ENCODE measurements at regions not wholly inside any gene's neighbourhood (a gene's known extent, or its start where the extent isn't known, plus 50 kb on each side); places are given as distances from the start of the nearest gene placed in this dataset.
"Not testable (repeated sequence)": the region's sequence is repeated elsewhere in the genome, so short reads cannot be mapped to it uniquely, and the experiment has no call there.

DNA sequence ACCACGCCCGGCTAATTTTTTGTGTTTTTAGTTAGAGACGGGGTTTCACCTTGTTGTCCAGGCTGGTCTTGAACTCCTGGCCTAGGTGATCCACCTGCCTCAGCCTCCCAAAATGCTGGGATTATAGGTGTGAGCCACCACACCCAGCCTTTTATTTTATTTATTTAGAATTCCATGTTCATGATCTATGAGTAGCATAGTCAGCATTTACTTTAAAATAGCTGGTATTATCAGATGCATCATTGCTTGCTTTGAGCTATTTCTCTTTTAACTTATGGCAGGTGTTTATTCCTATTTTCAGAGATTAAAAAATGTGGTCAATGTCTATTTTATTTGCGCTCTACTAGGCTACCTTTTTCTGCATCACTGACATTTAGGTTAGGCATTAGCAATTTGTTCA, 152.0 kb downstream of the UTRN start:
- DNase-seq = no peak

DNA sequence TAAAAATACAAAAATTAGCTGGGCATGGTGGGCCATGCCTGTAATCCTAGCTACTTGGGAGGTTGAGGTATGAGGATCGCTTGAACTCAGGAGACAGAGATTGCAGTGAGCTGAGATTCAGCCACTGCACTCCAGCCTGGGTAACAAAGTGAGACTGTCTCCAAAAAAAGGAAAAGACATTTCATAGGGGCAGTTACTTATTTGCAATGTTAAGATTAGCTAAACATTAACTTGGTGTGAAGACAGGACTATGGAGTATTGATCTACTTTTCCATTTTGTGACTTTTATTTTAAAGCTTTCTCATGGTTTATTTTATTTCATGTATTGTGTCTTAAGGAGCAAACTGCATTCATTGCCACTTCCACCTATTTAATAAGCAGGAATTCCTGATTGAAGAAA, 153.0 kb downstream of the UTRN start:
- DNase-seq = no peak

DNA sequence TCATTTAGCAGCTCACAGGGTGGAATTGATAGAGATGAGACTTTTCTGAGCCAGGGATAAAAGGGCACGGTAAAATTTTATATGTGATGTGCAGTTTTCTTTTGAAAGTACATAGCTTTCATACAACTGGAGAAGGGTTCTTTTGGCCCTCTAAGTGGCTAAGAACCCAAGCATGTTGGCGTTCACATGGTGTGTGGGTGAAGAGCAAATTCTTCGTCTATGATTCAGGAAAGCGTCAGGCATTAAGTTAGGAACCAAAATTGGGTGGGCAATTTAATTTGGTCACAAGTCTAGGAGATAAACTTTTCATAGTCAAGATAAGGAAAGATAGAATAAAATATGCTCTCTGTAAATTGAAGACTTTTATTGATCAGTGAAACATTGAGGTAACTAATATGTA, 153.9 kb downstream of the UTRN start:
- DNase-seq = no peak

DNA sequence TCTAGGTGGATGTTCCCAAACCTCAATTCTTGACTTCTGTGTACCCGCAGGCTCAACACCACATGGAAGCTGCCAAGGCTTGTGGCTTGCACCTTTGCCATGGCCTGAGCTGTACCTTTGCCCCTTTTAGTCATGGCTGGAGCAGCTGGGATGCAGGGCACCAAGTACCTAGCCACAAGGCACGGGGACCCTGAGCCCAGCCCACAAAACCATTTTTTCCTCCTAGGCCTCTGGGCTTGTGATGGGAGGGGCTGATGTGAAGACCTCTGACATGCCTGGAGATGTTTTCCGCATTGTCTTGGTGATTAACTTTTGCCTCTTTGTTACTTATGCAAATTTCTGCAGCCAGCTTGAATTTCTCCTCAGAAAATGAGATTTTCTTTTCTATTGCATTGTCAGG, 156.7 kb downstream of the UTRN start:
- not testable (repeated sequence) for DNase-seq

DNA sequence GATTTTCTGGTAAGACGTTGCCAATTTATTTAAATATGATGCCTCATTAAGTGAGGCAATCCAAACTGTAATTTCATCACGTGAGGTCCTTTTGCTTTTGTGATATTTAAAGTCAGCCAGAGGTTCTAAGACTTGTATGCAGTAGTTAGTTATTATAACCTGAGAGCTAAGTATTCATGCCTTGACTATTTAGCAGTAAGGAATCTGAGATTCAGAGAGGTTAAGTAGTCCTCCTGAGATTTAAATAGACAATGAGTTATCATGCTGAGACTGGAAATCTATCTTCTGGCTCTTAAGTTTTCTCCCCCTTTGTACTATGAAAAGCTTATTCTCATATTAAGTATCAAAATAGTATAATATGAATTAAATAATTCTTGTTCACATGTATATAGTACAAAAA, 158.0 kb downstream of the UTRN start:
- DNase-seq = no peak

DNA sequence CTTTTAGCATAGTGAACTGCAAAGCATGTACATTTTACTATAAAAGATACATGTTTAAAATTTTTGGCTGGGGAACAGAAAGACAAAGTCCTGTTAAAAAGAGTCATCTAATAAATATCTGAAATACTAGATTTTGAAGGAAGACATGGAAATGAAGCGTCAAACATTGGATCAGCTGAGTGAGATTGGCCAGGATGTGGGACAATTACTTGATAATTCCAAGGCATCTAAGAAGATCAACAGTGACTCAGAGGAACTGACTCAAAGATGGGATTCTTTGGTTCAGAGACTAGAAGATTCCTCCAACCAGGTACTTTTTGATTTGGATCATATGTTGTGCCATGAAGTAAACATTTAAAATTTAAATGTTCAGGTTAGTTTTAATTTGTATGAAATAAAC, 162.3 kb downstream of the UTRN start:
- DNase-seq = peak; percentile 59

DNA sequence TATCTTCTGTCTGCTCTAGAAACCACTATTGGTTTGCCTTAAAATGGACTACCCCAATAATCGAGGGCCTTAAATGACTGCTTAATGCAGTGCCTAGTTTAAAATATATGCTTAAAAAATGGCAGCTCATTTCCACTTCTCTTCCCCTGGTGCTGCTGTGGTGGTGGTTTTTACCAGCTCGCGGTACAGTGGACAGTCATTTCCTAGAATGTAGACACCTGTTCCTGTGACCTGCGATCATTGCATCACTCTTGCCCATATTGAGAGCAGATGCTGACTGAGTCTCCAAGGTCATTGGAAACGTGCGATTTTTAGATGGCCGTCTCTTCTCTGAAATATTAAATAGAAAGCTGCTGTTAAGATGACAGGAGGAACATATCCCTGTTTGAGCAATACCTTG, 164.1 kb downstream of the UTRN start:
- DNase-seq = no peak

DNA sequence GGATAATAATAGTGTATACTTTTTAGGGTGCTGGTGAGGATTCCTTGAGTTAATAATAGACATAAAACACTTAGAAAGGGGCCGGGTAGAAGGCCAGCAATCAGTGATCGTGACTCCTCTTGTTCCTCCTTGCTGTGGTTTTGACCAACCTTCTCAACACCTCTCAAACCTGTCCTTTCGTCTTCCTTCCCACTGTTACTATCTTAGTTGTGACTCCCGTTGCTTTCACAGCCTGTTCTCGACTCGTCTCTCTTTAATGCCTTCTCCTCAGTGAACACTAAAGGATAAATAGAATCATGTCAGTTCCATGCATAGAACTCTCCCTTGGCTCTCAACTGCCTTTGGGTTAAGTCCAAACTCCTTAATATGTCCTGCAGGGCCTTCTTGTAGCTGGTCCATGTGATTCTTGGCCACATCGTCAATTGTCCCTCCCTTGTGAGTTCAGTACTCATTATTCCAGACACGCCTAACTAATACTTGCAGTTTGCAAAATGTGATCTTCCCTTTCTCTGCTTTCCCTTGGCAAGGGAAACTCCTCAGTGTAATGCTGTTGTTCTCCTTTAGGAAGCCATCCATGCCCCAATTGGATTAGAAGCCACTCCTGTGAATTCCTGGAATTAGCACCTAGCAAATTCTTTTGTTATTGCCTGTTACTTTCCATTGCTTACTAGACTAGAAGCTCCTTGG, 164.9 kb downstream of the UTRN start:
- no peak for DNase-seq

DNA sequence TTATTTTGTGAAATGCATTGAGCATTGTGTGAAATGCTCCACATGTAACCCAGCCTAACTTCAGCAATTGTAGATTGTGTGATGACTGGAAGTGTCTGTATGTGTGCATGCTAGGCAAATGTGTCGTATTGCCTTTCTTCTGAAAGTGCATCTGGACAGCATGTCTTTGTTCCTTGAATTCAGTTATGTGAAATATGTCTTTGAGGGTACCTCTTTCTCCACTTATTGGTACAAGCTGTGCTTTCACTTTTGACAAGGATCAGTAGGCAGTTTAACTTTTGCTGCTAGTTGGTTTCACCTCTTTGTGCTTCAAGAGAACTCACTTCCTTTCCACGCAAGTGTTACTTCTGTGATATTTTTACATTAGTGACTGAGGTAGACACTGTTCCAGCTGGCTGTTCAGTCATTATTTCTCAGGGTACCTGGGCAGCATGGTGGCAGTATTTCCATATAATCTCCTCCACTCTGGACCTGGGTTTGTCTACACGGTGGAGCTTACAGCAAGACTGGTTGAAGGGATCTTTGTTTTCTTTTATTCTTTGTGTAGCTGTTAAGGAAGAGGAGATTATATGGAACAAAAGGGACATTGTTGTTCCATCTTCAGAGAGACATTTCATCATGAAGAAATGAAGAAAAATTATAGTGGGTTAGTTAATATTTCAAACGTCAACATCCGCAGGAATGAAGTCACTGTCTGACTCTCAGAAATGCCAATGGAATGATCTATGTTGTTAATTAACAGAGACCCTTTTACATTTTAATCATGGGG, 175.4 kb downstream of the UTRN start:
- no peak for DNase-seq

DNA sequence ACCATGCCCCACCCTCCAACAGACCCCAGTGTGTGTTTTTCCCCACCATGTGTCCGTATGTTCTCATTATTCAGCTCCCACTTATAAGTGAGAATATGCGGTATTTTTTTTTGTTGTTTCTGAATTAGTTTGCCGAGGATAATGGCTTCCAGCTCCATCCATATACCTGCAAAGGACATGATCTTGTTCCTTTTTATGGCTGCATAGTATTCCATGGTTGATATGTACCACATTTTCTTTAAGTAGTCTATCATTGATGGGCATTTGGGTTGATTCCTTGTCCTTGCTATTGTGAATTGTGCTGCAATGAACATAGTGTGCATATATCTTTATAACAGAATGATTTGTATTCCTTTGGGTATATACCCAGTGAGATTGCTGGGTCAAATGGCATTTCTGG, 176.9 kb downstream of the UTRN start:
- DNase-seq = no peak

DNA sequence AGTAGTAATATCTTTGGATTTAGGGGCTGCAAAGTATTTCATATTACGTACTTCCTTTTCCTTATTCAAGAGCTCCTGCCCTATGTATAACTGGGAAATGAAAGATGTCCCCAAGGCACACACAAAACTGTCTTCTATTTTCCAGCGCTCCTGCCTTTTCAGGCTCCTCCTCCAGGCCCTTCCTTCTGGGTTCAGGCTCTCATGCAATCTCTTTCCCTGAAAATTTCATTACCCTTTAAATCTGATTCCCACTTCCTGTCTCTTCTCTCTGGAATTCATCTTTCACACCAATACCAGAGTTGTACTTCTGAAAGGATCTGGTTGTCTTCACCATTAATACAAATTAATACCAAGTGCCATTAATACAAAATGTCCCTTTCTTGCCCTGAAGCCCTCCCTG, 181.6 kb downstream of the UTRN start:
- no peak for DNase-seq

DNA sequence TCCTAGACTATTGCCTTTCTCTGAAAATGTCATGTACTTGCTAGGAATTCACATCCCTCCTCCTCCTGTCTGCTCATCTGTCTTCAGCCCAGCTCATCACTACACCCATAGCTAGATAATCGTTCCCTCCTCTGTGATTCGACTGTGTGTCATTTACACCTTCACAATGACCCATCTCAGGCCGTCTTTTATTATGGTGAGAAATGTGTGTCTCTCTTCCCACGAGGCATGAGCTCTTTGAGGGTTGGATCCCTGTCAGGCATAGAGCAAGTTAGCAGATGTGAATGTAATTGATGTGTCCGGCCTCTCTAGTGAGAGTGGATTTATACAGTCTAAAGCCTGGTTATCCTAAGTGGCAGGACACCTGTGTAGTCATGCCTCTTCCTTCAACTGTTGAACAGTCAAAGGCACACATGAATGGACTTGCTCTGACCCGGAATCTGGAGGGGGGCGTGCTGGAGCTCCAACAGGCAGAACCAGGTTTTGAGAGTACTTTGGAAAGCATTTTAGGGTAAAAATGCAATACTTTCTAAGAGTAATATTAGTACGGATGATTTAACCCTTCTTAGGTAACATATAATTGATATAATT, 182.1 kb downstream of the UTRN start:
- DNase-seq = no peak

DNA sequence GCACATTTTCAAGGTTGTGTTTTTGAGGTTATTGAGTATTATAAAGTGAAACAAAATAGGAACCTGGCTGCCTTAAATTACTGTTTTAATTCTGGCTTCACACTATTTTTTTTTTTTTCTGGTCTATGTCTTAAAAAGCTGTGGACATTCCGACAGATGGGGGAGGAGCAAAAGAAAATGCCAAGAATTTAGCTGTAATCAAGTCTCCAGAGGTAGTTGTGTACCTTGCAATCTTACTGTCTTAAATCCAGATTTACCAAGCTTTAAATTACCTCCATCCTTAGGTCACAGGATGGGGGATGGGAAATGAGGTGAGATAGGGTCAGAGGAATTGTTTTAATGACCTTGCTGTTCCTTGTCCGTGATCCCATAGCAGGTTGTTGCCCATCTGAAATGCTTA, 182.8 kb downstream of the UTRN start:
- DNase-seq = no peak

DNA sequence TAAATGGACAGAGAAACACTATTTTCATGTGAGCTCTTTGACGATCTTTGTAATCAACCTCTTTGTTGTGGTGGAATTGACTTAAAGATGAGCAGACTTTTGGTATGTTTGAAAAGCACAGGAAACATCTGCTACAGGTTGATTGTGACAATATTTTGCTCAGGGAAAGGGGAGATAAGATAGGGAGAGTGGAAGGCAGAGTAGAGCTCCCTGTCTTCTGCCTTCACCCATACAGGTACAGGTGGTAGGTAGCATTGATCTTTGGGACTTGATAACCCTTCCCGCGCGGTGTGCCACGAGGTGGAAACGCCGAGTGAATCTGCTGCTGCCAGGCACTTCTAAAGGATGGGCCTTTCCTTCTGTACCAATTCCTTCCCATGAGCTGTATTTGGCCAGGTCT, 183.6 kb downstream of the UTRN start:
- no peak for DNase-seq

DNA sequence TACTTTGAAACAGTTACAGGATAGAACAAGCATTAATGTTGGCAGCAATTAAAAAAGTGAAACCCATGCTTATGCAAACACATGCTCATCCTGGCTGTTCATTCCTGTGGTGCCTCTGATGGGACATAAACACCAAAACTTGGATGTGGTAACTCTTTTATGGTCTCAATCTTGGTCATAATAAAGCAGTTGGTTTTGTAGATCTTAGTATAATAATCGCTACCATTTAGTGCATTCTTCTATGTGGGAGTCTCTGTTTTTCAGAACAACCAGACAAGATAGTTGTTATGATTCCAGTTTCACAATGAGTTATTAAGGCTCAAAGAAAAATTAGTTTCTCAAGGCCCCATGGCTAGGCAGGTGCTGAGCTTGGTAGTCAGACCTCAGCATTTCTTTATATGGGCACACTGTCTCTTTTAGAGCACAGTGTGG, 184.0 kb downstream of the UTRN start:
- DNase-seq = no peak

DNA sequence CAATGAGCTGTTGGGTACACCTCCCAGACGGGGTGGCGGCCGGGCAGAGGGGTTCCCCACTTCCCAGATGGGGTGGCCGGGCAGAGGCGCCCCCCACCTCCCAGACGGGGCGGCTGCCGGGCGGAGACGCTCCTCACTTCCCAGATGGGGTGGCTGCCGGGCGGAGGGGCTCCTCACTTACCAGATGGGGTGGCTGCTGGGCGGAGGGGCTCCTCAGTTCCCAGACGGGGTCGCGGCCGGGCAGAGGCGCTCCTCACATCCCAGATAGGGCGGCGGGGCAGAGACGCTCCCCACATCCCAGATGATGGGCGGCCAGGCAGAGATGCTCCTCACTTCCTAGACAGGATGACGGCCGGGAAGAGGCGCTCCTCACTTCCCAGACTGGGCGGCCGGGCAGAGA, 185.1 kb downstream of the UTRN start:
- not testable (repeated sequence) for DNase-seq

DNA sequence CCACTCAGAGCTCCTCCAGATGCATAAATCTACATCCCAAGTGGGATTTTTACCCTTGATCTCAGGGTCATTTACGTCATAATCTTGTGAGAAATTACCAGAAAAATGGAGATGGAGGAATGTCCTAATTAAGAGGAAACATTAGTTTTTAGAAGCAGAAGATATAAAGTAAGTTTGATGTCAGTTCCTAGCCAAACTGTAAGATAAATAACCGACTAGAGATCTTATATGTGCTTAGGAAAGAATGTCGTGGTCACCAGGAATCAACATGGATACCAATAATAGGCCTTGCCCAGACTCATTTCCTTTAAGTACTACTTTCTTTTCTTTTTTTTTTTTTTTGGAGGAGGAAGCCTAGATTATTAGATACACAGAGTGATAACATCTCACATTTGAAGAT, 186.9 kb downstream of the UTRN start:
- DNase-seq = no peak

DNA sequence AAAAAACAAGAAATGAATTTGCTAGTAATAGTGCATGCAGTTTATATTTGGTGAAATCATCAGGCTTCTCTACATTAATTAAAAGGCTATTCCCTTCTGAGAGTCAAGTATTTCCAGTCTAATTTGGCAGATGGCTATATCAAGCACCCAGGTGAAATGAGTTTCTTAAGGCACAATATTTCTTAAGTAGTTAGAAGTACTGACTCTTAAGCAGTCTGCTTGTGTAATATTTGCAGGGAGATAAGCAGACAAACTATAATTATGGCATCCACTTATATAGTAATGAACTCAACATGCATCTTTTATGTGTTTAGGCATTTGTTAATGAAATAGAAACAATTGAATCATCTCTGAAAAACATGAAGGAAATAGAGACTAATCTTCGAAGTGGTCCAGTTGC, 189.2 kb downstream of the UTRN start:
- no peak for DNase-seq

DNA sequence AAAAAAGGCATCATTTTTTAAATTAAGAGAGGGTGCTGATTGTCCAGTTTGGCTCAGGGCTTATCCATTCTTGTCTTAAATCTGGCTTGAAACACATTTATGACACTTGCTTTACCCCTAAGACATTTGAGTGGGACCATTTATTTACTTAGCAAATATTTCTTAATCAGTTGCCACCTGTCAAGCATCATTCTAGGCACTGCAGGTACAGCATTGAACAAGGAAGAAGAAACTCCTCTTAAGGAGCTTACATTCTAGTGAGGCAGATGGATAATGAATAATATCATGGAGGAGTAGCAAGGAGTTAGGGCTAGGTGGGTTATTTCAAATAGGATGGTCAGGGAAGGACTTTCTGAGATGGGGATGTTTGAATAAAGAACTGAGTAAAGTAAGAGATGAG, 189.8 kb downstream of the UTRN start:
- DNase-seq = no peak

DNA sequence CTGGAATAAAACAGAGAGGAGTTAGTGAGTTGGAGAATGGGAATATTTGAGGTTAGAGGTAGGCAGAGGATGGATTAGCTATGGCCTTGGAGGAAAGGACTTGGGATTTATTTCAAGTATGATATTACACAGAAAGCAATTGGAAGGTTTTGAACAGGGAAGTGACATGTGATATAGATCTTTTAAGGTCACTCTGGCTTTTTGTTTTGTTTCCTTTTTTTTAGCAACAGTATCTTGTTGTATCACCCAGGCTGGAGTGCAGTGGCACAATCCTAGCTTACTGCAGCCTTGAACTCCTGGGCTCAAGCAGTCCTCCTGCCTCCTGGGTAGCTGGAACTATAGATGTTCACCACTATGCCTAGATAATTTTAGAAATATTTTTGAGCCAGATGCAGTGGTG, 190.3 kb downstream of the UTRN start:
- DNase-seq = no peak

DNA sequence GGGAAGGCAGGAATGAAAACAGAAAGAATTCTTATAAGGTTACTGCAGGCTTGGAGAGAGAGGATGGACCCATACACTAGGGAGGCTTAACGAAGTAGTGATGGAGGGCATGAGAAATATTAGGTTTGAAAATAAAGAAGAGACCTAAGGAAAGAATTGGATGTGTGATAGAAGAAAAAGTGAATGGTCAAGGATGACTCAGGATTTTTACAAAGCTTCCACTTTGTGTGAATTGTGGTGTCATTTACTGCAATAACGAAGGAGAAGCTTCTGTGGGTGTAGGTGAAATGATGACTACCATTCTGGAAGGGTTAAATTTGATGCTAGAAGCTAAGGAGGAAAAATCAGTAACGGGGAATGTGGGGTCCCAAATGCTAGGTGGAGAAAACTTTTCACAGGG, 191.2 kb downstream of the UTRN start:
- no peak for DNase-seq

DNA sequence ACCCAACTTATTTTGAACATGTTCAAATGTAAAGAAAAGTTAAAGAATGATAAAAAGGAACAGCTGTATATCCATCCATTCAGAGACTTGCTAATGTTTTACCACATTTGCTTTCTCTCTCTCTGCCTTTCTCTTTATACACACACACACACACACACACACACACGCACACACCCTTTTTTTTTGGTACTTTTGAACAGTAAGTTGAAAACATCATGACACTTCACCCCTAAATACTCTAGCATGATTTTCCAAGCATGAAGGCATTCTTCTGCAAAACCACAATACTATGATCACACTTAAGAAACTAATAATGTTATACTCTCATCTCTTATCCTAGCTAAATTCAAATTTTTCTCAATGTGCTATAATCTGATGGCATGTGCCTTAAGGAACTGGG, 192.3 kb downstream of the UTRN start:
- no peak for DNase-seq

DNA sequence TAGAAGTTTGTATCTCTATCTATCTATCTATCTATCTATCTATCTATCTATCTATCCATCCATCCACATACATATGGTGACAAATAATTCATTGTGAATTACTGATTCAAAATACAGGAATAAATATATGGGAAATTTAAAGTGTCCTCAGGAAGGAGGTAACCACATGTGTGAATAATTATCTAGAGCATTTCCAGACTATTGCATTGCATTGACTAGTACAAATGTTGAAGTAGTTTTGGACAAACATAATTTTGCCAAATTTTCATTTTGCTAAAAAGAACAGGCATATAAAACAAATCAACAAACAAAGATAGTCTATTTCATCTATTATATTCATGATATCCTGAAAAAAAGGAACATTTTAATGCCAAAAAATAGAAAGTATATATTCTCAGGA, 192.7 kb downstream of the UTRN start:
- no peak for DNase-seq

DNA sequence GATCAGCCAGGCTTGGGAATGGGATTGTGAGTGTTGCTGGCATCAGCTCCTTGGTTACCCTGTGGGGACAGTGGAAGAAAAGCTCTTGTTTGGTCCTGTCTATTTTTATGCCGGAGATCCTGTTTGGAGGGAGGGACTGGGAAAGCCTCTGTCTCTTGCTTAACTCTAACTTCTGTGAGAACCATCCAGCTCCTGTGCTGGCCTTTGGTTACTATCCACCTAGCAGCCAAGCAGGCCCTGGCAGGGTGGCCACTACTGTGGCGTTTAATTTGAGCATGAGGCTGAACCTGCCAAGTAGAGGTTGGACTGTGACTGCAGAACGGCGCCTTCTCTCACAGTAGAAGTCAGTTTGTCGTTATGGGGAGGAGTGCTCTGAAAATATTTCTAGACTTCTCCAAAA, 193.3 kb downstream of the UTRN start:
- DNase-seq = no peak

DNA sequence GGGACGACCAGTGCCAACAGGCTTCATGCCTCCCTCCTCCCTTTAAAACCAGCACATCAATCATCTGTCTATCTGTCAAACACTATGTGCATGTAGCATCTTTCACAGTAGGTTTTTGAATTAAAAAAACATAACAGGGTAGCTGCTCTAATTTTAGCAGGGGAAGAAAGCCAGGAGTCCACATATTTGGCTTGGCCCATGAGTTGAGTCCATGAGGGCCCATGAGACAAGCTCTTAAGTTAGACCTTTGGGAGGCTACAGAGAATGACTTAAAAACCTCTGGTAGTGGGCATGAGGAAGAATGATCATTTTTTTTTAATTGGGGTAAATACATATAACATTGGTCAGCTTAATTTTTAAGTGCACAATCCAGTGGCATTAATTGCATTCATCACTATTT, 194.9 kb downstream of the UTRN start:
- DNase-seq = no peak

All from NCI-H226 (cell line).